ENCODE measurements at regions not wholly inside any gene's neighbourhood (a gene's known extent, or its start where the extent isn't known, plus 50 kb on each side); places are given as distances from the start of the nearest gene placed in this dataset.

DNA sequence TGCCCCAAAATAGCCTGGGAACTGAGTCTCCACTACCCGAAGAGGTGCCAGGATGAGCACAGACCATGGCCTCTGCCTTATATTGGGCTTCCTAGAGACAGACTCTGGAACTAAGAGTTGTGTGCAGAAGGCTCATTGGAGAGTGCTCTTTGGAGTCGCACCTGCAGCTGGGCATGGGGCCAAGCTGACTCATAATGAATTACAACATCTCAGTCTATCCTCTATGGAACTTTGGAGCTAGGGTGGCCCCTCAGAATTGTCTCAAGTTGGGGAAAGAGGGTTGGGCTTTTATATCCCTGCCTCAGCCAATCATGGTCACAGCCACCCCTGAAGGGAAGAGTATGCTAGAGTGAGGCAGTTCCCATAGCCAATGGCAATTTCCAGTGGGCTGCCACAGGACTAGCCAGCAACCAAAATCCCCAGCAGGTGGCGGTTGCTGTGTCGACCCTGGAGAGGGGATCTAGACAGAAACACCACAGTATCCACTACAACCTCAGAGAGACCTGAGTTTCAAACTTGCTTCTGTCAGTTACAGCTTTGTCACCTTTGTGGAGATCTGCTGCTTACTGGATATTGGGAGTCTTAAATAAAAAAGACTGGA lies 93.8 kb downstream of the DMRTA2 start:
- WGBS (ENCODE audit: insufficient coverage, low coverage, missing lambda C conversion rate): 1% methylated on average over 4 of the region's 4 CpGs
- Histone ChIP-seq H3K9me3 (replicated peaks; ENCODE audit: control insufficient read depth, insufficient read depth, low read depth, low read length) (no peaks in the 10 kb centered on the region), H3K4me3 (no peak overlapping the region), H3K27ac (ENCODE audit: extremely low read depth, low read depth, low read length) (no peak overlapping the region), H4K20me1 (replicated peaks; ENCODE audit: control insufficient read depth, insufficient read depth, low read length) (0 out of 2 replicates have a peak, but pooled peaks cover 2% of the 10 kb centered on the region), H3K9me1 (ENCODE audit: control insufficient read depth, insufficient read depth, low read length) (no peaks in the 10 kb centered on the region), H3K36me3 (ENCODE audit: control insufficient read depth, insufficient read depth, low read length) (no peaks in the 10 kb centered on the region), H2AFZ (ENCODE audit: low read depth, low read length) (no peak overlapping the region), H3K27me3 (ENCODE audit: control insufficient read depth in 2 of 2, insufficient read depth in 2 of 2, low read length in 2 of 2) (peaks cover 4 to 17% of the 10 kb centered on the region in 2 experiments; a peak in 2 of 5 replicates), H3K9ac (ENCODE audit: insufficient read depth in 1 of 2, low read depth in 2 of 2, low read length in 2 of 2) (no peak overlapping the region), H3K4me1 (replicated peaks in 1 of 2; ENCODE audit: control insufficient read depth in 2 of 2, insufficient read depth in 2 of 2, low read length in 2 of 2) (peaks cover 0 to 12% of the 10 kb centered on the region in 2 experiments; a peak in 3 of 5 replicates), H3K4me2 (ENCODE audit: insufficient read depth, low read length) (no peak overlapping the region), H3K79me2 (ENCODE audit: control insufficient read depth, insufficient read depth, low read length) (no peaks in the 10 kb centered on the region)
- ATAC-seq (no peak), DNase-seq (ENCODE audit: extremely low read depth in 1 of 4, low spot score in 3 of 4) (peak in 2 of 4 experiments; percentile 16 to 24), FAIRE-seq (no peak)
- TF ChIP-seq CSDE1 (IDR thresholded peaks at IDR 0.05): no peak
- TF ChIP-seq ATF7 (IDR thresholded peaks at IDR 0.05): no peak
- no peak for TF ChIP-seq JUNB (CRISPR knock-in tag; conservative IDR thresholded peaks at IDR 0.05)
- no peak for TF ChIP-seq ZC3H8 (IDR thresholded peaks at IDR 0.05)
- no peak for TF ChIP-seq ZNF282 (CRISPR knock-in tag; IDR thresholded peaks at IDR 0.05)
- no peak for TF ChIP-seq SMAD2 (IDR thresholded peaks at IDR 0.05; ENCODE audit: low read depth, low read length)
- peak; percentile 42; the same call in 1 of the 2 replicates for TF ChIP-seq NFIC (IDR thresholded peaks at IDR 0.05)
- TF ChIP-seq TFAM (CRISPR knock-in tag; conservative IDR thresholded peaks at IDR 0.05): no peak
- TF ChIP-seq ZNF324 (CRISPR knock-in tag; IDR thresholded peaks at IDR 0.05): no peak
- TF ChIP-seq, protein P1, sequence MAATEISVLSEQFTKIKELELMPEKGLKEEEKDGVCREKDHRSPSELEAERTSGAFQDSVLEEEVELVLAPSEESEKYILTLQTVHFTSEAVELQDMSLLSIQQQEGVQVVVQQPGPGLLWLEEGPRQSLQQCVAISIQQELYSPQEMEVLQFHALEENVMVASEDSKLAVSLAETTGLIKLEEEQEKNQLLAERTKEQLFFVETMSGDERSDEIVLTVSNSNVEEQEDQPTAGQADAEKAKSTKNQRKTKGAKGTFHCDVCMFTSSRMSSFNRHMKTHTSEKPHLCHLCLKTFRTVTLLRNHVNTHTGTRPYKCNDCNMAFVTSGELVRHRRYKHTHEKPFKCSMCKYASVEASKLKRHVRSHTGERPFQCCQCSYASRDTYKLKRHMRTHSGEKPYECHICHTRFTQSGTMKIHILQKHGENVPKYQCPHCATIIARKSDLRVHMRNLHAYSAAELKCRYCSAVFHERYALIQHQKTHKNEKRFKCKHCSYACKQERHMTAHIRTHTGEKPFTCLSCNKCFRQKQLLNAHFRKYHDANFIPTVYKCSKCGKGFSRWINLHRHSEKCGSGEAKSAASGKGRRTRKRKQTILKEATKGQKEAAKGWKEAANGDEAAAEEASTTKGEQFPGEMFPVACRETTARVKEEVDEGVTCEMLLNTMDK (IDR thresholded peaks at IDR 0.05; ENCODE audit: borderline replicate concordance, insufficient read depth, low read depth, low read length, poor library complexity, severe bottlenecking): peak; percentile 52
- TF ChIP-seq RAD21 (CRISPR knock-in tag; conservative IDR thresholded peaks at IDR 0.05 in 1 of 2, IDR thresholded peaks at IDR 0.05 in 1 of 2): no peak
- no peak for TF ChIP-seq YY1 (IDR thresholded peaks at IDR 0.05; ENCODE audit: borderline replicate concordance in 1 of 3, control insufficient read depth in 1 of 3, extremely low read depth in 1 of 3, insufficient read depth in 3 of 3, insufficient read length in 1 of 3, insufficient replicate concordance in 2 of 3, low read depth in 1 of 3, low read length in 2 of 3)
- TF ChIP-seq, protein P2, sequence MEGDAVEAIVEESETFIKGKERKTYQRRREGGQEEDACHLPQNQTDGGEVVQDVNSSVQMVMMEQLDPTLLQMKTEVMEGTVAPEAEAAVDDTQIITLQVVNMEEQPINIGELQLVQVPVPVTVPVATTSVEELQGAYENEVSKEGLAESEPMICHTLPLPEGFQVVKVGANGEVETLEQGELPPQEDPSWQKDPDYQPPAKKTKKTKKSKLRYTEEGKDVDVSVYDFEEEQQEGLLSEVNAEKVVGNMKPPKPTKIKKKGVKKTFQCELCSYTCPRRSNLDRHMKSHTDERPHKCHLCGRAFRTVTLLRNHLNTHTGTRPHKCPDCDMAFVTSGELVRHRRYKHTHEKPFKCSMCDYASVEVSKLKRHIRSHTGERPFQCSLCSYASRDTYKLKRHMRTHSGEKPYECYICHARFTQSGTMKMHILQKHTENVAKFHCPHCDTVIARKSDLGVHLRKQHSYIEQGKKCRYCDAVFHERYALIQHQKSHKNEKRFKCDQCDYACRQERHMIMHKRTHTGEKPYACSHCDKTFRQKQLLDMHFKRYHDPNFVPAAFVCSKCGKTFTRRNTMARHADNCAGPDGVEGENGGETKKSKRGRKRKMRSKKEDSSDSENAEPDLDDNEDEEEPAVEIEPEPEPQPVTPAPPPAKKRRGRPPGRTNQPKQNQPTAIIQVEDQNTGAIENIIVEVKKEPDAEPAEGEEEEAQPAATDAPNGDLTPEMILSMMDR (IDR thresholded peaks at IDR 0.05 in 2 of 3, conservative IDR thresholded peaks at IDR 0.05 in 1 of 3; ENCODE audit: insufficient read depth in 2 of 3, low read depth in 1 of 3, low read length in 3 of 3): peak; percentile 15 to 18 (median 16); a peak in 2 of 6 replicates
- TF ChIP-seq HDGF (IDR thresholded peaks at IDR 0.05): no peak
- TF ChIP-seq CHD4 (IDR thresholded peaks at IDR 0.05; ENCODE audit: insufficient read depth, insufficient replicate concordance, low read depth, low read length, poor library complexity, severe bottlenecking): no peak
- TF ChIP-seq FOXJ2 (tag; IDR thresholded peaks at IDR 0.05): no peak
- no peak for TF ChIP-seq CHCHD3 (CRISPR knock-in tag; IDR thresholded peaks at IDR 0.05)
- intact Hi-C loops (cut with micrococcal nuclease): no loop called here
- ChIA-PET POLR2A (interaction anchor here (0.6 kb wide), 1 partner anchor 541 kb away, joined by 3 read pairs; no protein-coding TSS in a partner anchor), CTCF (ENCODE audit: low intra/inter-chr PET ratio) (no interaction called here)
- BruUV-seq (replicated peaks): no TSS peak
- in situ Hi-C loops (cut with MboI): no loop called here
